Endothelial cell (in vitro differentiated cells): ENCODE measurements at regions not wholly inside any gene's neighbourhood (a gene's known extent, or its start where the extent isn't known, plus 50 kb on each side); places are given as distances from the start of the nearest gene placed in this dataset.
"Not testable (repeated sequence)": the region's sequence is repeated elsewhere in the genome, so short reads cannot be mapped to it uniquely, and the experiment has no call there.

Experiments
- DNase-seq: peaks from one replicate; pipeline ENCODE4 v3.0.0; 2021; ENCODE audit warnings: low spot score
- H3K27ac Mint-ChIP-seq: one replicate; pipeline ENCODE4 v1.8.0; 2021; ENCODE audit warnings: mixed read lengths, inconsistent platforms; ENCODE audit not compliant: unreplicated experiment
- H3K27me3 Mint-ChIP-seq: one replicate; pipeline ENCODE4 v1.8.0; 2021; ENCODE audit warnings: mild to moderate bottlenecking, moderate library complexity, mixed read lengths, inconsistent platforms; ENCODE audit not compliant: unreplicated experiment
- H3K36me3 Mint-ChIP-seq: one replicate; pipeline ENCODE4 v1.8.0; 2021; ENCODE audit warnings: mild to moderate bottlenecking, low read depth, mixed read lengths, inconsistent platforms; ENCODE audit not compliant: unreplicated experiment
- H3K4me1 Mint-ChIP-seq: one replicate; pipeline ENCODE4 v1.8.0; 2021; ENCODE audit warnings: mild to moderate bottlenecking, mixed read lengths, inconsistent platforms; ENCODE audit not compliant: unreplicated experiment
- H3K4me3 Mint-ChIP-seq: one replicate; pipeline ENCODE4 v1.8.0; 2021; ENCODE audit warnings: mild to moderate bottlenecking, mixed read lengths, inconsistent platforms; ENCODE audit not compliant: unreplicated experiment
- H3K9me3 Mint-ChIP-seq: one replicate; pipeline ENCODE4 v1.8.0; 2021; ENCODE audit warnings: mixed read lengths, inconsistent platforms; ENCODE audit not compliant: unreplicated experiment
- TF ChIP-seq, protein P1 (sequence below): fragments of 200-600 bp; sonication (generic); IDR thresholded peaks from one replicate; pipeline ENCODE4 v1.5.0; 2021; ENCODE audit warnings: antibody characterized with exemption; ENCODE audit not compliant: unreplicated experiment

DNA sequence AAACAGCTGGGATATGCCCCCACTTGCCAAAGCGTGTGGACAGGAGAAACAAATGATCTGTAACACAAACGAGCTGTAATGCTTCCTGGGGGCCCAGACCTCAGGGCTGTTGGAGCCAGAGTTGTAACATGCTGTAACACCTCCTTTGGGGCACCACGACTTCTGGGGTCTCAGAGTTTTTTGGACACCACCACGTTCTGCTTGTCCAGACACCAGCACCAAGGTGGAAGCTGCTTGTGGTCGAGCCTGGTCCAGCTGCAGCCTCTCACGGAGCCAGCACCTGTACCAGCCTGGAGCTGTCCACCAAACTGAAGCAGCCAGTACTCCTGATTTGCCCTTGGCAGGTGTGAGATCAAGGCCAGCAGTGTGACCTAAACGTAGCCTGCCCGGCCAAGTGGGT lies 879.4 kb downstream of the SLC6A15 start:
- H3K27me3 Mint-ChIP-seq = no peaks in the 10 kb centered on the region
- no peaks in the 10 kb centered on the region for H3K36me3 Mint-ChIP-seq
- no peak for DNase-seq
- TF ChIP-seq, protein P1, sequence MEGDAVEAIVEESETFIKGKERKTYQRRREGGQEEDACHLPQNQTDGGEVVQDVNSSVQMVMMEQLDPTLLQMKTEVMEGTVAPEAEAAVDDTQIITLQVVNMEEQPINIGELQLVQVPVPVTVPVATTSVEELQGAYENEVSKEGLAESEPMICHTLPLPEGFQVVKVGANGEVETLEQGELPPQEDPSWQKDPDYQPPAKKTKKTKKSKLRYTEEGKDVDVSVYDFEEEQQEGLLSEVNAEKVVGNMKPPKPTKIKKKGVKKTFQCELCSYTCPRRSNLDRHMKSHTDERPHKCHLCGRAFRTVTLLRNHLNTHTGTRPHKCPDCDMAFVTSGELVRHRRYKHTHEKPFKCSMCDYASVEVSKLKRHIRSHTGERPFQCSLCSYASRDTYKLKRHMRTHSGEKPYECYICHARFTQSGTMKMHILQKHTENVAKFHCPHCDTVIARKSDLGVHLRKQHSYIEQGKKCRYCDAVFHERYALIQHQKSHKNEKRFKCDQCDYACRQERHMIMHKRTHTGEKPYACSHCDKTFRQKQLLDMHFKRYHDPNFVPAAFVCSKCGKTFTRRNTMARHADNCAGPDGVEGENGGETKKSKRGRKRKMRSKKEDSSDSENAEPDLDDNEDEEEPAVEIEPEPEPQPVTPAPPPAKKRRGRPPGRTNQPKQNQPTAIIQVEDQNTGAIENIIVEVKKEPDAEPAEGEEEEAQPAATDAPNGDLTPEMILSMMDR = no peak
- H3K27ac Mint-ChIP-seq = no peak overlapping the region
- peaks cover 7% of the 10 kb centered on the region for H3K9me3 Mint-ChIP-seq
- H3K4me3 Mint-ChIP-seq = no peak overlapping the region
- H3K4me1 Mint-ChIP-seq = no peaks in the 10 kb centered on the region

DNA sequence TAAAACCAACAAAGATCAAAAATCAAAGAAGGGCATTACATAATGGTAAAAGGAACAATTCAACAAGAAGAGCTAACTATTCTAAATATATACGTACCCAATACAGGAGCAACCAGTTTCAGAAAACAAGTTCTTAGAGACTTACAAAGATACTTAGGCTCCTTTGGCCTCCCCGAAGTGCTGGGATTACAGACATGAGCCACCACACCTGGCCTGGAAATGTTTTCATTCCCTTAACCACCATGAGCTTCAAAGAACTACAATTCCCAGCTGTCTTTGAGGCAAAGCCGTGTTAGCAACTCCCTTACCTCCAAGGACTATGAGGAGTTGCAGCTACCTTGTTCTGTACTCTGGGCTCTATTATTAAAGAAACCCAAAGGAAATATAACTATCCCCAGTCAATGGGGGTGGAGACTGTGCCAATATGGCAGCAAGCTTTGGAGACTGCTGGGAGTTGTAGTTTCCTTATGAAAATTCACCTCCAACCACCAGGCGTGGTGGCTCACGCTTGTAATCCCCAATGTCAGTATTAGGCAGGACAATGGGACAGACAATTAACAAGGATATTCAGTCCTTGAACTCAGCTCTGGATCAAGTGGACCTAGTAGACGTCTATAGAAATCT lies 893.9 kb downstream of the SLC6A15 start:
- H3K27ac Mint-ChIP-seq, H3K36me3 Mint-ChIP-seq, H3K4me3 Mint-ChIP-seq, H3K27me3 Mint-ChIP-seq, DNase-seq, H3K9me3 Mint-ChIP-seq, H3K4me1 Mint-ChIP-seq: not testable (repeated sequence)

DNA sequence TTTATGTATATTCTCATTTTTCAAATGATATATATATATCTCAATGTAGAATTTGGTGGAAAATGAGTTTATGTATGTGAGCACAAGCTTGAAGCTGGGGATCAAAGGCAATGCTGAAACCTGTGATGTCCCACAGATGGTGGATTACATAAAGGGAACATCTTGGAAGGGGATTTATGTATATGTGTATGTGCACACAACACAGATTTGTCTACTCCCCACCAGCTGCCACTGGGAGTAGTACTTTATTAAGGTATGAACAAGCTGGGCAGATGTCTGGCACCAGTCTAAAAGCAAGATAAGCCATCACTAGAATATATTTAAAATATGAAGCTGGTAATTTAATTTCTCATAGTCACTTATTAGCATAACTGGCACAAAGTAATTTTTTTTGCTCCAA lies 895.6 kb downstream of the SLC6A15 start:
- H3K4me1 Mint-ChIP-seq = no peaks in the 10 kb centered on the region
- no peaks in the 10 kb centered on the region for H3K9me3 Mint-ChIP-seq
- H3K4me3 Mint-ChIP-seq = no peak overlapping the region
- no peak for DNase-seq
- TF ChIP-seq, protein P1 = no peak
- H3K27ac Mint-ChIP-seq = no peak overlapping the region
- peaks cover 8% of the 10 kb centered on the region for H3K27me3 Mint-ChIP-seq
- no peaks in the 10 kb centered on the region for H3K36me3 Mint-ChIP-seq

DNA sequence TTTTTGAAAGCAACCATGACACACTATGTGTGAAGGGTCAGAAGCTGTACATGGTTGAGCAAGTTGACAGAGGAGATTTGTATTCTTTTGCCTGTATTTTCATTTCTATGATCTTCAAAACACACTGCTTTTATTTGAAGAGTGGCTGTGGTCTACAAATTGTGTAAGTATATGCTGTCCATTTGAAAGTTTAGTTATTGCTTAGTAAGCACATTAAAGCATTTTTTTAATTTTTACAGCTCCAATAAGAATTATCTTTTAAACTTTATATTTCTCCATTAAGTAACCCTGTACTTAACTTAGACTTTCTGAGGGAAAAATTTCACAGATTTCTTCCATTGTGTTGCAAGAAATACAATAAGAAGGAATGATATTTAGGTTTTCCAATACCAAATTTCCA lies 915.2 kb downstream of the SLC6A15 start:
- H3K9me3 Mint-ChIP-seq = no peaks in the 10 kb centered on the region
- DNase-seq = no peak
- H3K27ac Mint-ChIP-seq = no peak overlapping the region
- no peaks in the 10 kb centered on the region for H3K36me3 Mint-ChIP-seq
- no peak overlapping the region for H3K4me3 Mint-ChIP-seq
- TF ChIP-seq, protein P1 = no peak
- no peaks in the 10 kb centered on the region for H3K27me3 Mint-ChIP-seq
- no peaks in the 10 kb centered on the region for H3K4me1 Mint-ChIP-seq

DNA sequence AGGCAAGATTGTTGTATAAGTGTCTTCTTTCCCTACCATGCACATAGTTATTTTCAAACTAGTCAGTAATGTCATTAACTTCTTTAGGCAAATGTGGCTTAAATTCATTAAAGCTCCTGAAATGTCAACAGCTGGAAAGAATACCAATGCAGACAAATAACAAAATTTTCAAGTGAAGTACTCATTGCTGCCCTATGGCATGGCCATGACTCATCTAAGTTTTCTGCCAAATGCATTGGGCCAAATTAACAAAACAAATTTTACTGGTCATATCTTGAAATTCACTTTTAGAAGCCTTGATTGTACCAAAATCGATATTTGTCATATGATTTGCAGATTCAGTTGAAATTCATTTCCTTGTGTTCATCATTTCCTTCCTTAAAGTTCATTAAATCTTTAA lies 915.9 kb downstream of the SLC6A15 start:
- Mint-ChIP-seq H3K27me3 (no peaks in the 10 kb centered on the region), H3K27ac (no peak overlapping the region), H3K4me1 (no peaks in the 10 kb centered on the region), H3K4me3 (no peak overlapping the region), H3K9me3 (no peaks in the 10 kb centered on the region), H3K36me3 (no peaks in the 10 kb centered on the region)
- TF ChIP-seq, protein P1 = no peak
- no peak for DNase-seq

DNA sequence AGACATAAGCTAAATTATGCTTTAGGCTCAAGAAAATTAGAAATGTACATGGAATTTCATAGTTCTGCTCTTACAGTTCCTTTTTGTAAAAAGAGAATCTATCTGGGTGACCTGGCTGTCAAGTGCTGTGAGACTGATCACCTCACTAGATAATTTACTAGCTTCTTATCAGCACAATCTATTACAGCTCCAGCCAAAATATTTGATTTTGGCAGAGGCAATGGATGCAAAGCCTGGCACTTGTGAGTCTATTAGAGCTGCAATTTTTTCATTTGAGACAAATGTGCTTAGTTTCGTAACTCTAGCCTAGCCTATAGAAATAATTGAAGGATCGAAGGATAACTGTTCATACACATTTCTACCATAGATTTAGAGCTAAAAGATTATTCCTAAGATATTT lies 927.5 kb downstream of the SLC6A15 start:
- DNase-seq = no peak
- H3K36me3 Mint-ChIP-seq = no peaks in the 10 kb centered on the region
- H3K4me3 Mint-ChIP-seq = no peak overlapping the region
- H3K9me3 Mint-ChIP-seq = no peaks in the 10 kb centered on the region
- no peak overlapping the region for H3K27ac Mint-ChIP-seq
- TF ChIP-seq, protein P1 = no peak
- no peaks in the 10 kb centered on the region for H3K4me1 Mint-ChIP-seq
- H3K27me3 Mint-ChIP-seq = no peaks in the 10 kb centered on the region
